Retinal pigment epithelial cell (primary cell): ENCODE measurements at regions not wholly inside any gene's neighbourhood (a gene's known extent, or its start where the extent isn't known, plus 50 kb on each side); places are given as distances from the start of the nearest gene placed in this dataset.
"Not testable (repeated sequence)": the region's sequence is repeated elsewhere in the genome, so short reads cannot be mapped to it uniquely, and the experiment has no call there.

ENCODE experiments used
- DNase-seq: peaks from one replicate; pipeline ENCODE4 v3.0.0-alpha.2; 2010; ENCODE audit warnings: low read depth
- H3K4me3 ChIP-seq: 2 replicates; pipeline ENCODE4 v1.5.1; 2011; ENCODE audit warnings: mild to moderate bottlenecking, low read length, control low read depth, moderate library complexity
- CTCF ChIP-seq: conservative IDR thresholded peaks from 2 replicates; pipeline ENCODE4 v1.5.1; 2011; ENCODE audit warnings: low read depth, low read length, control low read depth, inconsistent platforms

- no peak overlapping the region for H3K4me3 ChIP-seq
- DNase-seq: no peak
- TF ChIP-seq CTCF: no peak
Observed at GRCh38 chr12:131230340-131231031, 276.8 kb downstream of the ADGRD1 start.

- no peak for TF ChIP-seq CTCF
- H3K4me3 ChIP-seq: no peak overlapping the region
- DNase-seq: no peak
Observed at GRCh38 chr12:131231032-131231980, 277.6 kb downstream of the ADGRD1 start.

DNA sequence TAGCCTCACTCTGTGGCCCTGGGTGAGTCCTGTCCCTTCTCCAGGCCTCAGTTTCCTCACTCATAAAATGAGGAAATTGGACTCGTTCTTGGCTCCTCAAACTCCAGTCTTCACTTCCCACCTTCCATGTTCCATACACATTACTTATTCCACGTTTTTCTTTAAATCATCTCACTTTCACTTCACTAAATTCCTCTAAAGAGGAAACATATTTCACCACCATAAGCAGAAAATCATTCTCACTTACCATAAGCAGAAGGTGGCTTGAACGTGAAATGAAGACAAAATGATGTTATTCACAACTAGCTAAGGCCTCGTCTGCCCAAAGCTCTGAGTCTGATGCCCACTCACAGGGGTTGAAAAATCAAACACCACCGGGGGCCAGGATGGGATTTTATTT lies 278.3 kb downstream of the ADGRD1 start:
- no peak for DNase-seq
- H3K4me3 ChIP-seq: no peak overlapping the region
- no peak for TF ChIP-seq CTCF

DNA sequence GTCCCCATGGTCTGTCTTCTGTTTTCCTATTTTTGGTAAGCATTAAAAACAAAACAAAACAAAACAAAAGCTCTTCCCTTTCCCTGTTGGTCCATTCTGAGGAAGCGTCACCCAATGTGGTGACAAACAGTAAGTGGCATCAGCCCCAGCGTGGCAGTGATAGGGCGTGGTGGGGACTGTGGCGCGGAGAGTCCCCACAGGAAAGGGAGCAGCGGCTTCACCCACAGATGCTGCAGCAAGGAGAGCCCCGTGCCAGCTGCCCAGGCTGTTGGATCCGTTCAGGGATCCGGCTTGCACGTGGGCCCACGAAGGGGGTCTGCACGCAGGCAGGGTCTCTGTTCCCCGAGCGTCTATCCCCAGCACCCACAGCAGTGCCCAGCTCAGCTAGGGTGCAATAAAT lies 279.2 kb downstream of the ADGRD1 start:
- DNase-seq: not testable (repeated sequence)

GRCh38 chr12:131233850-131234789 lies 280.4 kb downstream of the ADGRD1 start:
- not testable (repeated sequence) for DNase-seq, H3K4me3 ChIP-seq

More for the DNA sequence above, 279.2 kb downstream of the ADGRD1 start:
- H3K4me3 ChIP-seq: not testable (repeated sequence)

DNA sequence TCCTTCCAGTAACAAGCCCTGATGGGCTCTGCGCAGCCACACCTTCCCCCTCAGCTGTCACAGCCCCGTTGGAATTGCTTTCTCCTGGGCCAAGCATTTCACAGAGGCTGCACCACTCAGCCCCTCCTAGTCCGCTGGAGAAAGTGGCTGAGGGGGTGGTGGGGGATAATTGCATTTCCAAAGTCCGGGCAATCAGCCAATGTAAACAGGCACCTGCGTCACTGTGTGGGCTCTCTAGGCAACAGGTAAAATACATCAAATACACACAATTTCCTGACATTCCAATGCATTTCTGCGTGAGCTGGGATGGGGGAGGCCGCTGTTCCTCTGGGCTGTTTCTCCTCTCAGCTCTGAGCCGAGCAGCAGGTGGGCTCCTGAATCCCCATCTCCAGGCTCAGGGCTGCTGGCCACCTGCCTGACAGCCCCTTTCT lies 281.1 kb downstream of the ADGRD1 start:
- H3K4me3 ChIP-seq, DNase-seq: not testable (repeated sequence)

DNA sequence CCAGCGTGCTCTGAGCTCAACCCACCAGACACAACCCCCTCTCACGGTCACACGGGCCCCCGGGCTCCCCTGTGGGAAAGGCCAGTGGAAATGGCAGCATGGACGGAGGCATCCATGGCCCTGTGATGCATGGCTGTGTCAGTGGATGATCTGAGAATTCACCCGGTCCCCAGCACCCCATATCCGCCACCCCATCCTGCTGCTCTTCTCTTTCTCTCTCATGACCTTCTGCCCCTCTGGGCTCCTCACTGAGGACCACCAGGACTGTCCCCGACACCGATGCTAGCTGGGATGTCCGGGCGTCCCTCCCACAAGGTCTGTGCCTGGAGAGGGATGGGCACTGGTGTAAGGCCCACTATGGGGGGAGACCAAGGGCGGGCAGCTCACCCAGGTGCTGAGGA lies 282.2 kb downstream of the ADGRD1 start:
- no peak for DNase-seq
- TF ChIP-seq CTCF: no peak
- H3K4me3 ChIP-seq: no peak overlapping the region

GRCh38 chr12:131239384-131240094 lies 285.8 kb downstream of the ADGRD1 start:
- no peak for DNase-seq
- no peak for TF ChIP-seq CTCF
- H3K4me3 ChIP-seq: no peak overlapping the region
